ENCODE measurements at regions not wholly inside any gene's neighbourhood (a gene's known extent, or its start where the extent isn't known, plus 50 kb on each side); places are given as distances from the start of the nearest gene placed in this dataset.

DNA sequence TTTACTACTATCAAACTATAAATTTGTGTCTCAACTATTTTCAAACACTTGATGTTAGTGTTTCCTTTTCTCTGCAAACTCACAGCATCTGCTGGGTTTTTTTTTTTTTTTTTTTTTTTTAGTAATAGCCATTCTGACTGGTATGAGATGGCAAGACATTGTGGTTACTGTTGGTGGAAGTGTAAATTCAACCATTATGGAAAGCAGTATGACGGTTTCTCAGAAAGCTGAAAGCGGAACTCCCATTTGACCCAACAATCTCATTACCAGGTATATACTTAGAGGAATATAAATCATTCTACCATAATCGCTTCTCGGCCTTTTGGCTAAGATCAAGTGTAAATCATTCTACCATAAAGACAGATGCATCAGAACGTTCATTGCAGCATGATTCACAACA, 608.3 kb upstream of the ZP4 start:
- H3K27me3 ChIP-seq (ENCODE audit: insufficient read depth, low read length), result no peaks in the 10 kb centered on the region
- H3K27ac ChIP-seq (ENCODE audit: low read depth, low read length), result no peak overlapping the region
- 94% methylated on average over 5 of the region's 5 CpGs for WGBS
- no peaks in the 10 kb centered on the region for H3K9me3 ChIP-seq (ENCODE audit: insufficient read depth, low read depth, low read length)
- no peaks in the 10 kb centered on the region for H3K36me3 ChIP-seq (ENCODE audit: insufficient read depth, low read length)
- H3K4me3 ChIP-seq (ENCODE audit: low read length), result no peak overlapping the region
- H3K9ac ChIP-seq (ENCODE audit: low read depth, low read length), result no peak overlapping the region
- H3K4me1 ChIP-seq (ENCODE audit: insufficient read depth, low read length), result no peaks in the 10 kb centered on the region

DNA sequence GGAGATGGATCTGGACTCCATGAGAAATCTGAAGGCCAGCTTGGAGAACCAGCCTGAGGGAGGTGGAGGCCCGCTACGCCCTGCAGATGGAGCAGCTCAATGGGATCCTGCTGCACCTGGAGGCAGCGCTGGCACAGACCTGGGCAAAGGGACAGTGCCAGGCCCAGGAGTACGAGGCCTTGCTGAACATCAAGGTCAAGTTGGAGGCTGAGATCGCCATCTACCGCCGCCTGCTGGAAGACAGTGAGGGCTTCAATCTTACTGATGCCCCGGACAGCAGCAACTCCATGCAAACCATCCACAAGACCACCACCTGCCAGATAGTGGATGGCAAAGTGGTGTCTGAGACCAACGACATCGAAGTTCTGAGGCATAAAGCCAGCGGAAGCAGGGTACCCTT, 601.5 kb upstream of the ZP4 start:
- H3K9ac ChIP-seq (ENCODE audit: low read depth, low read length), result no peak overlapping the region
- no peak overlapping the region for H3K27ac ChIP-seq (ENCODE audit: low read depth, low read length)
- H3K4me3 ChIP-seq (ENCODE audit: low read length), result no peak overlapping the region
- H3K9me3 ChIP-seq (ENCODE audit: insufficient read depth, low read depth, low read length), result no peaks in the 10 kb centered on the region
- H3K36me3 ChIP-seq (ENCODE audit: insufficient read depth, low read length), result no peaks in the 10 kb centered on the region
- 97% methylated on average over 11 of the region's 11 CpGs for WGBS
- no peaks in the 10 kb centered on the region for H3K4me1 ChIP-seq (ENCODE audit: insufficient read depth, low read length)
- H3K27me3 ChIP-seq (ENCODE audit: insufficient read depth, low read length), result no peaks in the 10 kb centered on the region

DNA sequence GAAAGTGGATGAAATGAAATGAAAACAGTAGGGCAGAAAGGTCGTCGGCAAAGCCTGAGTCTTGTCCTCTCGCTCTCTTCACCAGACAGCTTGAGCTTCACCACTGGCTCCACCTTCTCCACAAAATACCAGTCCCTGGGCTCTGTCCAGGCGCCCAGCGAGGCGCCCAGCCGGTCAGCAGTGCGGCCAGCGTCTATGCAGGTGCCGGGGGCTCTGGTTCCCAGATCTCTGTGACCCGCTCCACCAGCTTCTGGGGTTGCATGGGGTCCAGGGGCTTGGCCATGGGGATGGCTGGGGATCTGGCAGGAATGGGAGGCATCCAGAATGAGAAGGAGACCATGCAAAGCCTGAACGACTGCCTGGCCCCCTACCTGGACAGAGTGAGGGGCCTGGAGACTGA, 600.5 kb upstream of the ZP4 start:
- Histone ChIP-seq H3K4me3 (ENCODE audit: low read length) (no peak overlapping the region), H3K27me3 (ENCODE audit: insufficient read depth, low read length) (no peaks in the 10 kb centered on the region), H3K9ac (ENCODE audit: low read depth, low read length) (no peak overlapping the region), H3K36me3 (ENCODE audit: insufficient read depth, low read length) (no peaks in the 10 kb centered on the region), H3K27ac (ENCODE audit: low read depth, low read length) (no peak overlapping the region), H3K4me1 (ENCODE audit: insufficient read depth, low read length) (no peaks in the 10 kb centered on the region), H3K9me3 (ENCODE audit: insufficient read depth, low read depth, low read length) (no peaks in the 10 kb centered on the region)
- WGBS, result 96% methylated on average over 12 of the region's 12 CpGs

DNA sequence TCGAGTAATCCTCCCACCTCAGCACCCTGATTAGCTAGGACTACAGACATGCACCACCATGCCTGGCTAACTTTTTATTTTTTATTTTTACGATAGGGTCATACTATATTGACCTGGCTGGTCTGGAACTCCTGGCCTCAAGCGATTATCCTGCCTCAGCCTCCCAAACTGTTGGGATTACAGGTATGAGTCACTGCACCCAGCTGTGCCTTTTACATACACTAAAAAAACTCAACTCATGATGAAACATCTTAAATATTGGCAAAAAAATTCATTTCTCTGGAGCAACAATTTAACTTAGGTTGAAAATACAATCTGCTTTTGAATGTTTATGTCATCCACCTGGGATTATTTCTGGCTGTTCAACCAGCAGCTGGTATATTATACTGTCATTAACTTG, 598.3 kb upstream of the ZP4 start:
- Histone ChIP-seq H3K36me3 (ENCODE audit: insufficient read depth, low read length) (no peaks in the 10 kb centered on the region), H3K9me3 (ENCODE audit: insufficient read depth, low read depth, low read length) (no peaks in the 10 kb centered on the region), H3K4me1 (ENCODE audit: insufficient read depth, low read length) (no peaks in the 10 kb centered on the region), H3K4me3 (ENCODE audit: low read length) (no peak overlapping the region), H3K9ac (ENCODE audit: low read depth, low read length) (no peak overlapping the region), H3K27me3 (ENCODE audit: insufficient read depth, low read length) (no peaks in the 10 kb centered on the region), H3K27ac (ENCODE audit: low read depth, low read length) (no peak overlapping the region)
- 95% methylated on average over 3 of the region's 3 CpGs for WGBS

DNA sequence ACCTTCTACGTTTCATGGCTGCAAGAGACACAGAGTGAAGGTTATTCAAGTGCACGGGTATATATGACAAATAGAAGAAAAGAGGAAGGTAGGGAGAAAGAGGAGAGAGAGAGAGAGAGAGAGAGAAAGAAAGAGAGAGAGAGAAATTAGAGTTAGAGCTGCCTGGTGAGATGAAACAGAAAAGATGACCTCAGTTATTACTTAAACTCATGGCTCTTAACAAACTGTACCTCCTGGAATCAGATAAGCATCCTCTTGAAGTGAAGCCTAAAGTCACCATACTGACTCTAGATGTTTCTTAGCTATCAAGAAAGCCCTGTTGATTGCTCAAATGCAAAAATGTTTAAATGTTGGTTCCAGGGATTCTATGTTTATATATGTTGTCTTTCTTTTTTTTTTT, 597.7 kb upstream of the ZP4 start:
- Histone ChIP-seq H3K4me3 (ENCODE audit: low read length) (no peak overlapping the region), H3K27me3 (ENCODE audit: insufficient read depth, low read length) (no peaks in the 10 kb centered on the region), H3K27ac (ENCODE audit: low read depth, low read length) (no peak overlapping the region), H3K9ac (ENCODE audit: low read depth, low read length) (no peak overlapping the region), H3K9me3 (ENCODE audit: insufficient read depth, low read depth, low read length) (no peaks in the 10 kb centered on the region), H3K4me1 (ENCODE audit: insufficient read depth, low read length) (no peaks in the 10 kb centered on the region), H3K36me3 (ENCODE audit: insufficient read depth, low read length) (no peaks in the 10 kb centered on the region)
- 96% methylated on average over 2 of the region's 2 CpGs for WGBS

DNA sequence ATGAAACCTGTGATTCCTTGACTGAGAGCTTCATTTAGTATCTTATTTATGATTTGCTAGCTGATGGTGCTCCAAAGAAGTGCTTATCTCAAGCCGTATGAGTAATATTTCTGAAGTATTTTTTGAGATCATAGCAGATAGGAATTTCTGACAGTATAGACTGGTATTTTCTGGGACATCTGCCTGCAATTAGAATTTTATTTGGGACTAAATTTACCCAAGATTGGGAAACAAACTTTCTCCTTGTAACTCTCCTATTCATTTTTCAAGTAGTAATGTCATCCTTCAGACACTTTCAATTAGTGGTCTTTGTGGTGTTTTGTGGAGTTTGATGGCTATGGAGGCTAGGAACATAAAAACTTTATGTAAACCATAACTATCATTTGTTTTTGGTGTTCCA, 597.2 kb upstream of the ZP4 start:
- WGBS, result 95% methylated on average over 1 of the region's 1 CpG
- no peak overlapping the region for H3K27ac ChIP-seq (ENCODE audit: low read depth, low read length)
- no peaks in the 10 kb centered on the region for H3K27me3 ChIP-seq (ENCODE audit: insufficient read depth, low read length)
- H3K4me1 ChIP-seq (ENCODE audit: insufficient read depth, low read length), result no peaks in the 10 kb centered on the region
- H3K4me3 ChIP-seq (ENCODE audit: low read length), result no peak overlapping the region
- no peaks in the 10 kb centered on the region for H3K9me3 ChIP-seq (ENCODE audit: insufficient read depth, low read depth, low read length)
- H3K36me3 ChIP-seq (ENCODE audit: insufficient read depth, low read length), result no peaks in the 10 kb centered on the region
- no peak overlapping the region for H3K9ac ChIP-seq (ENCODE audit: low read depth, low read length)

DNA sequence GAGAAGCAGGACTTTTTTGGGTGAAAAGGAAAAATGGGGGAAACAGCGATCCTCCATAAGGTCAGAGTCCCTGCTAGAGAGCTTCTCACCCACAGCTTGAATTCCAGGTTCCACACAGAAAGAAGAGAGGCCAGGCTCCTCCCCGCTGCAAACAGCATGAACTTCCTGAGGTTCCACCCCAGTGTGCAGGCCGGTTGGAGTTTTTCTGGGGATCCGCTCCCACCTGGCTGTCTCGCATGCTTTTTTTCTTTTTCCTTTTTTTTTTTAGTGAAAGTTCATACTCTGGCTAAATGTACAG, 595.1 kb upstream of the ZP4 start:
- Histone ChIP-seq H3K27ac (ENCODE audit: low read depth, low read length) (peak overlapping the region; percentile 59; the same call in 1 of the 2 replicates), H3K36me3 (ENCODE audit: insufficient read depth, low read length) (no peaks in the 10 kb centered on the region), H3K9me3 (ENCODE audit: insufficient read depth, low read depth, low read length) (no peaks in the 10 kb centered on the region), H3K27me3 (ENCODE audit: insufficient read depth, low read length) (no peaks in the 10 kb centered on the region), H3K4me3 (ENCODE audit: low read length) (peak overlapping the region; percentile 53), H3K9ac (ENCODE audit: low read depth, low read length) (peak overlapping the region; percentile 61; the same call in 1 of the 2 replicates), H3K4me1 (ENCODE audit: insufficient read depth, low read length) (no peaks in the 10 kb centered on the region)
- 90% methylated on average over 5 of the region's 5 CpGs for WGBS

DNA sequence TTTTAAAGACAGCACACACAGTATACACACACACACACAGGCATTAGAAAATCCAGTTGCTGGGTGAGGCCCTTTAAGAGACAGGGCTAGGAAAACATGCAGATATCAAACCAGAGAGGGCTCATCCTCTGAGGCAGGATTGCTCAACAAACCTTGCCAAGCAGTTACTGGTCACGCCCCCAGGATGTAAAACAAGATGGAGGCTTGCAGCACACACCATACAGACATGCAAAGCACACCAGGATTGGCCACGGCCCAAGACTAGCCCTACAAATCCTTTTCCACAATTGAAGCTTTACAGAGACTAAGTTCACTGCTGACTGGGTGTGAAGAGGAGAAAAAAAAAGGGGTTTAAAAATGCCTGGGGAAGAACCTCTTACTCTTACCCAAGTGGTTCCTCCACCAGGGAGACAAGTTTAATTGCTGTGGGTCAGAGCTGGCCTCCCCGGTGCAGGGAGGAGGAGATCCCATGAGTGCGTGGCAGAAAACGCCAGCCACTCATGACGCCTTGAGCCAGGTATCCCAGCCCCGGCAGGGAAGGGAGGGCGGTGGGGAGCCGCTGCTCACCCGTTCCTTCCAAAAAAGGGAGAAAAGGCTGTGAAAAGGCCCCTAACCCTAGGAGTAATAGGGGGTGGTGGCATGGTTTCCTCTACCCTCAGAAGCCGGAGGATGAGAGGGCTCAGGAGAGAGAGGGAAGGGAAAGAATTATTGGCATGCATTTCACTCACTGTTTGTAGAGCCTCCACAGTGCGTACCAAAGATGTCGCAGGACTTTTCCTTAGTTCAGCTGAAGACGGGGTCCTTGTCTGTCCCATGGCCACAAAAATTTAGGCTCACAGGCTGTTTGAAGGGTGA, 594.6 kb upstream of the ZP4 start:
- Histone ChIP-seq H3K9ac (ENCODE audit: low read depth, low read length) (peak overlapping the region; percentile 61; the same call in 1 of the 2 replicates), H3K27ac (ENCODE audit: low read depth, low read length) (peak overlapping the region; percentile 59; the same call in 1 of the 2 replicates), H3K4me3 (ENCODE audit: low read length) (peak overlapping the region; percentile 53), H3K4me1 (ENCODE audit: insufficient read depth, low read length) (no peaks in the 10 kb centered on the region), H3K9me3 (ENCODE audit: insufficient read depth, low read depth, low read length) (no peaks in the 10 kb centered on the region), H3K36me3 (ENCODE audit: insufficient read depth, low read length) (no peaks in the 10 kb centered on the region), H3K27me3 (ENCODE audit: insufficient read depth, low read length) (no peaks in the 10 kb centered on the region)
- 93% methylated on average over 14 of the region's 14 CpGs for WGBS

DNA sequence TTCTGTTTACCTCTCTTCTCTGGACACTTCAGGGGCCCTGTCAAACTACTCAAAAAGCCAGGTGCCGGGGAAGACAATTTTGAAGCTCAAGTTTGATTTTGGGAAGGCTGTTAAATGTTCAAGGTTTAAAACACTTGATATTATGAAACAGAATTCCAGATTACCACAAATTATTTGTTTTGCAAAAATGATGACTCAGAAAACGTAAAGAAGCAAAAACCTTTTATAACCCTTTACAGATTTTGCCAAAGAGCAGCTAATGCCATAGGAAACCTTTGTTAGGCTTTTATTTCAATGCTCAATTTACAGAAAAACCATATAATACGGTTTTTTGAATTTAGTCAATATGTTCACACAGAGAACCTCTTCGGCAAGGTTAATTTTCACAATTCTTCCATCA, 593.4 kb upstream of the ZP4 start:
- Histone ChIP-seq H3K27ac (ENCODE audit: low read depth, low read length) (no peak overlapping the region), H3K4me3 (ENCODE audit: low read length) (peak overlapping the region; percentile 53), H3K36me3 (ENCODE audit: insufficient read depth, low read length) (no peaks in the 10 kb centered on the region), H3K4me1 (ENCODE audit: insufficient read depth, low read length) (no peaks in the 10 kb centered on the region), H3K9me3 (ENCODE audit: insufficient read depth, low read depth, low read length) (no peaks in the 10 kb centered on the region), H3K27me3 (ENCODE audit: insufficient read depth, low read length) (no peaks in the 10 kb centered on the region), H3K9ac (ENCODE audit: low read depth, low read length) (no peak overlapping the region)
- WGBS, result 94% methylated on average over 4 of the region's 4 CpGs

DNA sequence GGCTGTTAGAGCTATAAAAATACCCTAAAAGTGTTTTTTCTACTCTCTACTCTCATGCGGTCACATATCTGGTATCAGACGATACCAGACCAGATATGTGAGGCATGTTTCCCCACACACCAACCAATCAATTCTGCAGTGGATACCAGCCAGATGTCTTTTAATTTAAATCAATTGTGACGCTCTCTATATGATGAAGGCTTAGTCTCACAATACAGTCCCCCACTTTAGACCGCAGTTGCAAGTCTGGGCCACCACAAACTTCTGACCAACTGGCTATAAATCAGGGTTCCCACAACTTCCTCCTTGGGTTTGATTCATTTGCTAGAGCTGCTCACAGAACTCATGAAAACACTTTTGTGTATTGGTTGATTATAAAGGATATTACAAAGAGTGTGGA, 586.1 kb upstream of the ZP4 start:
- no peaks in the 10 kb centered on the region for H3K9me3 ChIP-seq (ENCODE audit: insufficient read depth, low read depth, low read length)
- 93% methylated on average over 4 of the region's 4 CpGs for WGBS
- no peak overlapping the region for H3K27ac ChIP-seq (ENCODE audit: low read depth, low read length)

DNA sequence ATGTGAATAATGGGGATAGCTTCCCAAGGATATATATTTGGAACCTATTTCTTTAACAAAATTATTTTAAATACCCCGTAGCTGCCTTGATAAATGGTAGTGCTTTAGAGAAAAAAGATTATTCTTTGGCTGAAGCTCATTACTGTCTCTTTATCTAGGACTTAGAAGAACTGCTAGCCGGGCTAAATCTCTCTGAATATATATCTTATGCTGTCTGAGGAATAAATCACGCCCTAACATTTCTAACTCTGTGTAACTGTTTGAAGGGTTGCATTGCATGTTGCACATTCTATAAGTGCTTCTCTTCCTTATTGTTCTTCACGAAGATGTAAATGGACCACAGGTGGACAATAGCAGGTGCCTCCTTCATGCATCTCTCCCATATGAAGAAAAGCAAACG, 585.0 kb upstream of the ZP4 start:
- Histone ChIP-seq H3K27me3 (ENCODE audit: insufficient read depth, low read length) (no peaks in the 10 kb centered on the region), H3K9ac (ENCODE audit: low read depth, low read length) (no peak overlapping the region), H3K9me3 (ENCODE audit: insufficient read depth, low read depth, low read length) (no peaks in the 10 kb centered on the region), H3K27ac (ENCODE audit: low read depth, low read length) (no peak overlapping the region), H3K36me3 (ENCODE audit: insufficient read depth, low read length) (no peaks in the 10 kb centered on the region), H3K4me1 (ENCODE audit: insufficient read depth, low read length) (no peaks in the 10 kb centered on the region), H3K4me3 (ENCODE audit: low read length) (no peak overlapping the region)
- WGBS, result 92% methylated on average over 4 of the region's 5 CpGs

More for the DNA sequence above, 586.1 kb upstream of the ZP4 start:
- no peaks in the 10 kb centered on the region for H3K27me3 ChIP-seq (ENCODE audit: insufficient read depth, low read length)
- H3K9ac ChIP-seq (ENCODE audit: low read depth, low read length), result no peak overlapping the region
- no peaks in the 10 kb centered on the region for H3K4me1 ChIP-seq (ENCODE audit: insufficient read depth, low read length)
- H3K36me3 ChIP-seq (ENCODE audit: insufficient read depth, low read length), result no peaks in the 10 kb centered on the region
- no peak overlapping the region for H3K4me3 ChIP-seq (ENCODE audit: low read length)

DNA sequence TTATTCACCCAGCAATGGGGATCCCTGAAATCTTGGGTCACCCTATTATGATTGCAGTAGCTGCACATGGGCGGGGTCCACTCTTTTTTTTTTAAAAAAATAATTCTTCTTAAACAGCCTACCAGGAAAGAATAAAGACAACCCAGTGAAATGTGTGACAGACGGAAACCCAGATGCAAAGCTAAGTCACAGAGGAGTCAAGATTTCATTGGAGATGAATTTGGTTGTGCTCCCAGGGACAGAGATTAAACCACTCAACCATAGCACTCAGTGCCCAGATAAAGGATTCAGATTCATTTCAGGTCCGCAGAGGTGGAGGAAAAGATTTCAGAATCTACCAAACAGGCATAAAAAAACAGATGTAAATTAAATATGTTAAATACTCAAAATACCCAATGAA, 583.5 kb upstream of the ZP4 start:
- WGBS, result 86% methylated on average over 2 of the region's 3 CpGs
- H3K9ac ChIP-seq (ENCODE audit: low read depth, low read length), result no peak overlapping the region
- H3K4me1 ChIP-seq (ENCODE audit: insufficient read depth, low read length), result no peaks in the 10 kb centered on the region
- no peak overlapping the region for H3K4me3 ChIP-seq (ENCODE audit: low read length)
- H3K36me3 ChIP-seq (ENCODE audit: insufficient read depth, low read length), result no peaks in the 10 kb centered on the region
- no peaks in the 10 kb centered on the region for H3K9me3 ChIP-seq (ENCODE audit: insufficient read depth, low read depth, low read length)
- no peak overlapping the region for H3K27ac ChIP-seq (ENCODE audit: low read depth, low read length)
- no peaks in the 10 kb centered on the region for H3K27me3 ChIP-seq (ENCODE audit: insufficient read depth, low read length)

Data from HUES64 (cell line).